ENCODE measurements at regions not wholly inside any gene's neighbourhood (a gene's known extent, or its start where the extent isn't known, plus 50 kb on each side); places are given as distances from the start of the nearest gene placed in this dataset.
"Not testable (repeated sequence)": the region's sequence is repeated elsewhere in the genome, so short reads cannot be mapped to it uniquely, and the experiment has no call there.

DNA sequence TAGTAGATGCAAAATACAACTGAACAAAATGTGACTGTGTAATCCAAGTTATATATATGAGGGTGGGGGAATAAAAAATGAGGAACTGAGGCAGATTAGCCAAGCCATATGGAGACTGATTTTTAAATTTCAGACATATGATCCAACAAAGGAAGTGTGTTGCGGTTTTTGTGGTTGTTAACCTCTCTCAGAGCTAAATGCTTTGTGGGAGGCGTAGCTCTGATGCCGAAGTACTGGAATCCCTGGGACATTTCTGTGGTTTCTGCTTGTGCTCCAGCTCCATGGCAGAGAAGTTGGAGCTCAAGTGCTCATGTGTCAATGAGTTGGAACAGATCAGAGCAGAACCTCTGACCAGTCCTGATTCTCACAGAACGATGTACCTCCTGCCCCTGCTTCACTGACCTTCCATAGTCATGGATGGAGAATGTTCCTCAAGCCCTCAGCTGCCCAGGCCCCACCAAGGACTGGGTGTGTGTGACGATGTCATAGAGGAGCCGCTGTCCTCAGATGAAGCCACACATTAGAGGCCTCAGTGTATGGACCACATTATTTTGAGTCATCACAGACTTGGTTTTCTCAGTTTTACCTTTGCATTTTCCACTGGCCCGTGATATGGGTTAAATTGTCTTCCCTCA is 107.6 kb downstream of the SOX1 start:
- no peaks in the 10 kb centered on the region for H4K20me1 ChIP-seq (ENCODE audit: insufficient read depth)
- no peaks in the 10 kb centered on the region for H3K9me2 ChIP-seq (ENCODE audit: insufficient read depth)
- no peaks in the 10 kb centered on the region for H3K36me3 ChIP-seq (ENCODE audit: low read depth)
- H3K27me3 ChIP-seq (ENCODE audit: insufficient read depth, low read depth), result peaks cover 100% of the 10 kb centered on the region
- TF ChIP-seq EZH2 (IDR thresholded peaks at IDR 0.05; ENCODE audit: low read depth), result no peak
- TF ChIP-seq, protein P1, sequence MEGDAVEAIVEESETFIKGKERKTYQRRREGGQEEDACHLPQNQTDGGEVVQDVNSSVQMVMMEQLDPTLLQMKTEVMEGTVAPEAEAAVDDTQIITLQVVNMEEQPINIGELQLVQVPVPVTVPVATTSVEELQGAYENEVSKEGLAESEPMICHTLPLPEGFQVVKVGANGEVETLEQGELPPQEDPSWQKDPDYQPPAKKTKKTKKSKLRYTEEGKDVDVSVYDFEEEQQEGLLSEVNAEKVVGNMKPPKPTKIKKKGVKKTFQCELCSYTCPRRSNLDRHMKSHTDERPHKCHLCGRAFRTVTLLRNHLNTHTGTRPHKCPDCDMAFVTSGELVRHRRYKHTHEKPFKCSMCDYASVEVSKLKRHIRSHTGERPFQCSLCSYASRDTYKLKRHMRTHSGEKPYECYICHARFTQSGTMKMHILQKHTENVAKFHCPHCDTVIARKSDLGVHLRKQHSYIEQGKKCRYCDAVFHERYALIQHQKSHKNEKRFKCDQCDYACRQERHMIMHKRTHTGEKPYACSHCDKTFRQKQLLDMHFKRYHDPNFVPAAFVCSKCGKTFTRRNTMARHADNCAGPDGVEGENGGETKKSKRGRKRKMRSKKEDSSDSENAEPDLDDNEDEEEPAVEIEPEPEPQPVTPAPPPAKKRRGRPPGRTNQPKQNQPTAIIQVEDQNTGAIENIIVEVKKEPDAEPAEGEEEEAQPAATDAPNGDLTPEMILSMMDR (conservative IDR thresholded peaks at IDR 0.05), result no peak
- H3F3A ChIP-seq (ENCODE audit: insufficient read depth, low read depth), result no peaks in the 10 kb centered on the region
- H3K27ac ChIP-seq, result no peak overlapping the region
- no peaks in the 10 kb centered on the region for H3K4me1 ChIP-seq (replicated peaks; ENCODE audit: insufficient read depth)
- no TSS peak for BruUV-seq (replicated peaks)
- H2AFZ ChIP-seq, result no peak overlapping the region
- no peak overlapping the region for H3K4me3 ChIP-seq
- intact Hi-C loops (cut with micrococcal nuclease; ENCODE audit: unreplicated experiment), result no loop called here
- H3K4me2 ChIP-seq, result no peak overlapping the region
- no peak for DNase-seq
- no peaks in the 10 kb centered on the region for H3K9me3 ChIP-seq (ENCODE audit: insufficient read depth, low read depth)
- POLR2A ChIA-PET (ENCODE audit: unreplicated experiment), result no interaction called here
- CTCF ChIA-PET, result no interaction called here
- H3K79me2 ChIP-seq (ENCODE audit: low read depth), result no peaks in the 10 kb centered on the region

DNA sequence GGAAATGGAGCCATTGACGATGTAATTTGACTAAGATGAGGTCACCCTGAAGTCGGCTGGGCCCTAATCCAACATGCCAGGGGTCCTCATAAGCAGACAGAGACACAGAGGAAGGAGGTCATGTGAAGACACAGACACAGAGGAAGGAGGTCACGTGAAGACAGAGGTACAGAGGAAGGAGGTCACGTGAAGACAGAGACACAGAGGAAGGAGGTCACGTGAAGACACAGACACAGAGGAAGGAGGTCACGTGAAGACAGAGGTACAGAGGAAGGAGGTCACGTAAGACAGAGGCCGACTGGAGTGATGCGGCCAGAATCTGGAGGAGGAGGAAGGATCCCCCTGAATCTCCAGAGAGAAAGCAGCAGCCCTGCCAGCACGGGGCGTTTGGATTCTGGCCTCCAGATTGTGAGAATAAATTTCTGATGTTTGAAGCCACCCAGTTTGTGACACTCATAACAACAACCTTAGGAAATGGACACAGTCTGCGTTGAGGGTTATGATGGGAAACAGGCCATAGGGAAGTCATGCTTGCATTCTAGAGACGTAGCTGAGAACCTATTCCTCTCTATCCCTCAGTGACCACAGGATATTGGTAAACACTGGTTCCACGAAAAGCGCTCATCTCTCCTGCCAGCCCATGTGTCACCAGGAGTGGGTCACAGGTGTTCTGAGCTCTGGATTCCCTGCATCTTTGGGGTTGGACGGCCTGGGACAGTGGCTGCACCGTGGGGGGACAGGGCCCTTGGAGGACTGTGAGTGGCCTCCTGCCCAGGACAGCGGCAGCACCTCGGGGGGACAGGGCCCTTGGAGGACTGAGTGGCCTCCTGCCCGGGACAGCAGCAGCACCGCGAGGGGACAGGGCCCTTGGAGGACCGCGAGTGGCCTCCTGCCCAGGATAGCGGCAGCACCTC is 108.5 kb downstream of the SOX1 start:
- intact Hi-C loops (cut with micrococcal nuclease; ENCODE audit: unreplicated experiment), result no loop called here
- Histone ChIP-seq H3K27me3 (ENCODE audit: insufficient read depth, low read depth) (peaks cover 100% of the 10 kb centered on the region), H3K36me3 (ENCODE audit: low read depth) (no peaks in the 10 kb centered on the region), H2AFZ (no peak overlapping the region), H3K4me2 (no peak overlapping the region), H3K27ac (no peak overlapping the region), H3K79me2 (ENCODE audit: low read depth) (no peaks in the 10 kb centered on the region), H3K9me2 (ENCODE audit: insufficient read depth) (no peaks in the 10 kb centered on the region), H3F3A (ENCODE audit: insufficient read depth, low read depth) (no peaks in the 10 kb centered on the region), H4K20me1 (ENCODE audit: insufficient read depth) (no peaks in the 10 kb centered on the region), H3K9me3 (ENCODE audit: insufficient read depth, low read depth) (no peaks in the 10 kb centered on the region), H3K4me1 (replicated peaks; ENCODE audit: insufficient read depth) (no peaks in the 10 kb centered on the region), H3K4me3 (no peak overlapping the region)
- no TSS peak for BruUV-seq (replicated peaks)
- CTCF ChIA-PET, result no interaction called here
- POLR2A ChIA-PET (ENCODE audit: unreplicated experiment), result no interaction called here
- no peak for TF ChIP-seq EZH2 (IDR thresholded peaks at IDR 0.05; ENCODE audit: low read depth)
- TF ChIP-seq, protein P1 (conservative IDR thresholded peaks at IDR 0.05), result no peak
- no peak for DNase-seq

DNA sequence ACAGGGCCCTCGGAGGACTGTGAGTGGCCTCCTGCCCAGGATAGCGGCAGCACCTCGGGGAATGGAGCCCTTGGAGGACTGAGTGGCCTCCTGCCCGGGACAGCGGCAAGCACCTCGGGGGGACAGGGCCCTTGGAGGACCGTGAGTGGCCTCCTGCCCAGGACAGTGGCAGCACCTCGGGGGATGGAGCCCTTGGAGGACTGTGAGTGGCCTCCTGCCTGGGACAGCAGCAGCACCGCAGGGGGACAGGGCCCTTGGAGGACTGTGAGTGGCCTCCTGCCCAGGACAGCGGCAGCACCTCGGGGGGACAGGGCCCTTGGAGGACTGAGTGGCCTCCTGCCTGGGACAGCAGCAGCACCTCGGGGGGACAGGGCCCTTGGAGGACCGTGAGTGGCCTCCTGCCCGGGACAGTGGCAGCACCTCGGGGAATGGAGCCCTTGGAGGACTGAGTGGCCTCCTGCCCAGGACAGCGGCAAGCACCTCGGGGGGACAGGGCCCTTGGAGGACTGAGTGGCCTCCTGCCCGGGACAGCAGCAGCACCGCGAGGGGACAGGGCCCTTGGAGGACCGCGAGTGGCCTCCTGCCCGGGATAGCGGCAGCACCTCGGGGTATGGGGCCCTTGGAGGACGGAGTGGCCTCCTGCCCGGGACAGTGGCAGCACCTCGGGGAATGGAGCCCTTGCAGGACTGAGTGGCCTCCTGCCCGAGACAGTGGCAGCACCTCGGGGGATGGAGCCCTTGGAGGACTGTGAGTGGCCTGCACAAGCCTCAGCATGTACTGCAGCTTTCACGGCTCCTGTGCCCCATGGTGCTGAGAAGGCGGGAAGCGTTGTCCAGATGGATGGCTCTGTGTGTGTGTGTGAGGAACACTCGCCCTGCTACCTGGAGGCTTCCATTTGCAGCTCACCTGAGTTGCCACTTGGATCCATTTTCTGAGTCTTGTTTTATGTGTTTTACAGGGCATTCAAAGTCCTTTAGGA is 109.5 kb downstream of the SOX1 start:
- H3K4me1 ChIP-seq (replicated peaks; ENCODE audit: insufficient read depth); BruUV-seq (replicated peaks); H3F3A ChIP-seq (ENCODE audit: insufficient read depth, low read depth); CTCF ChIA-PET; H3K4me3 ChIP-seq; POLR2A ChIA-PET (ENCODE audit: unreplicated experiment); H3K4me2 ChIP-seq; intact Hi-C loops (cut with micrococcal nuclease; ENCODE audit: unreplicated experiment); H3K36me3 ChIP-seq (ENCODE audit: low read depth); H3K9me2 ChIP-seq (ENCODE audit: insufficient read depth); H3K79me2 ChIP-seq (ENCODE audit: low read depth); H3K27ac ChIP-seq; DNase-seq; H3K9me3 ChIP-seq (ENCODE audit: insufficient read depth, low read depth); H2AFZ ChIP-seq; H4K20me1 ChIP-seq (ENCODE audit: insufficient read depth): not testable (repeated sequence)
- H3K27me3 ChIP-seq (ENCODE audit: insufficient read depth, low read depth), result peaks cover 100% of the 10 kb centered on the region

Data from PC-9 (cell line).